ENCODE measurements at regions not wholly inside any gene's neighbourhood (a gene's known extent, or its start where the extent isn't known, plus 50 kb on each side); places are given as distances from the start of the nearest gene placed in this dataset.

DNA sequence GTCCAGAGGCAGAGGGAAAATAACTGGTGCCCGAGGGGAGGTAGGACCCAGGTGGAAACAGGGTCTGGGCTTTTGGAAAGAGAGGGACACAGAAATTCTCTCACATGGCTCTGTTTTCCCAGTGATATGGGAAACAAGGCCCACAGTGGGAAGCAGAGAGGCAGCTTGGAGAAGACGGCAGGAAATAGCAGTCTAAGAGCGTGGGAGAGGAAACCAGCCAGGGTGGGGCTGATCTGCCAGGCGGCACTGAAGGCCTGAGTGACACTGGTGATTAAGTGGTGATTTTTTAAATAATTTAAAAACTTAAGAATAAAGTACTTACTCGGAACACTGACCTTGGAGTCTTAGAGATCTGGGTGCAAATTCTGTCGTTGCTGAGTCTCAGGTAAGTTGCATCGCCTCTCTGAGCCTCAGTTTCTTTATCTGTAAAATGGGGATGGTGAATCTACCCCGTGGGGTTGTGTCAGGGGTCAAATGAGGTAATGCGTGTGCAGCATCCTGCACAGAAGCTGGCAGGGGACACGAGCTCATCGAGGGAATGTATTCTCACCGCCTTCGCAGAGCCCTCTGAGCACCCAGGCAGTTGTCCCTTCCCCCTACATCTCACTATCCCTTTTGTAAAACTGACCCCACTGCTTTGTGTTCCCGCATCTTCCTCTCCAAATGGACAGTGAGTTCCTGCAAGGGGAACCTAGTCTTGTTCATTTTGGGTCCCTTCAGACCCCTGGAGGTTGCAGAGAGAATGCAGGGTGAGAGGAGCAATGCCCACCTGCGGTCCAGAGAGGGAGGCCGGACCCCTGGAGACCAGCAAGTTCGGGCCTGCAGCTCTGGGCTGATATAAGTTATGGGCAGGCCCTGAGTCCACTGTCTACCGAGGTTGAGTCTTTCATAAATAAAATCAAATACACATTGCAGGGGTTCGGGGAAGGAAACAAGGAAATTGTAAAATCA lies 228.6 kb upstream of the PMEPA1 start:
- TF ChIP-seq ZFX (IDR thresholded peaks at IDR 0.05; ENCODE audit: borderline replicate concordance) = no peak
- TF ChIP-seq, protein P1, sequence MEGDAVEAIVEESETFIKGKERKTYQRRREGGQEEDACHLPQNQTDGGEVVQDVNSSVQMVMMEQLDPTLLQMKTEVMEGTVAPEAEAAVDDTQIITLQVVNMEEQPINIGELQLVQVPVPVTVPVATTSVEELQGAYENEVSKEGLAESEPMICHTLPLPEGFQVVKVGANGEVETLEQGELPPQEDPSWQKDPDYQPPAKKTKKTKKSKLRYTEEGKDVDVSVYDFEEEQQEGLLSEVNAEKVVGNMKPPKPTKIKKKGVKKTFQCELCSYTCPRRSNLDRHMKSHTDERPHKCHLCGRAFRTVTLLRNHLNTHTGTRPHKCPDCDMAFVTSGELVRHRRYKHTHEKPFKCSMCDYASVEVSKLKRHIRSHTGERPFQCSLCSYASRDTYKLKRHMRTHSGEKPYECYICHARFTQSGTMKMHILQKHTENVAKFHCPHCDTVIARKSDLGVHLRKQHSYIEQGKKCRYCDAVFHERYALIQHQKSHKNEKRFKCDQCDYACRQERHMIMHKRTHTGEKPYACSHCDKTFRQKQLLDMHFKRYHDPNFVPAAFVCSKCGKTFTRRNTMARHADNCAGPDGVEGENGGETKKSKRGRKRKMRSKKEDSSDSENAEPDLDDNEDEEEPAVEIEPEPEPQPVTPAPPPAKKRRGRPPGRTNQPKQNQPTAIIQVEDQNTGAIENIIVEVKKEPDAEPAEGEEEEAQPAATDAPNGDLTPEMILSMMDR (IDR thresholded peaks at IDR 0.05) = no peak

Measured in 22Rv1 (cell line).